GM23338 (cell line): ENCODE measurements at regions not wholly inside any gene's neighbourhood (a gene's known extent, or its start where the extent isn't known, plus 50 kb on each side); places are given as distances from the start of the nearest gene placed in this dataset.

Experiments used
- ATAC-seq: fragments of 200-7000 bp; cut with Tn5 transposase; 3 replicates; pipeline ENCODE4 v1.9.1; 2020
- DNase-seq: peaks from one replicate; pipeline ENCODE4 v3.0.0-alpha.2; 2015; ENCODE audit warnings: low spot score
- H2AFZ ChIP-seq: fragments of 200-600 bp; sonication (generic); 2 replicates; pipeline ENCODE4 v1.8.0; 2016; ENCODE audit warnings: antibody characterized with exemption, mild to moderate bottlenecking, moderate library complexity
- H3F3A ChIP-seq: fragments of 200-600 bp; sonication (generic); replicated peaks from 2 replicates; pipeline ENCODE4 v1.8.0; 2017; ENCODE audit warnings: antibody characterized with exemption, mixed run types, low read depth
- H3K27ac ChIP-seq: fragments of 200-600 bp; sonication (generic); 2 replicates; pipeline ENCODE4 v1.6.1; 2016; ENCODE audit warnings: low read depth
- H3K27me3 ChIP-seq: fragments of 200-600 bp; sonication (generic); 2 replicates; pipeline ENCODE4 v1.8.0; 2016; ENCODE audit warnings: mild to moderate bottlenecking, mixed run types, moderate library complexity; ENCODE audit not compliant: insufficient read depth
- H3K36me3 ChIP-seq: fragments of 200-600 bp; sonication (generic); 2 replicates; pipeline ENCODE4 v1.8.0; 2016; ENCODE audit warnings: mild to moderate bottlenecking; ENCODE audit not compliant: insufficient read depth
- H3K4me1 ChIP-seq: fragments of 200-600 bp; sonication (generic); 2 replicates; pipeline ENCODE4 v1.8.0; 2016; ENCODE audit warnings: mild to moderate bottlenecking, moderate library complexity; ENCODE audit not compliant: insufficient read depth
- H3K4me2 ChIP-seq: fragments of 200-600 bp; sonication (generic); 2 replicates; pipeline ENCODE4 v1.7.1; 2017; ENCODE audit warnings: mixed run types
- H3K4me3 ChIP-seq: fragments of 200-600 bp; sonication (generic); 2 replicates; pipeline ENCODE4 v1.6.1; 2016; ENCODE audit warnings: mixed run types
- H3K79me2 ChIP-seq: fragments of 200-600 bp; sonication (generic); replicated peaks from 2 replicates; pipeline ENCODE4 v1.8.0; 2017; ENCODE audit warnings: mild to moderate bottlenecking; ENCODE audit not compliant: insufficient read depth
- H3K9me2 ChIP-seq: fragments of 200-600 bp; sonication (generic); 2 replicates; pipeline ENCODE4 v1.8.0; 2017; ENCODE audit not compliant: insufficient read depth
- H4K20me1 ChIP-seq: fragments of 200-600 bp; sonication (generic); replicated peaks from 2 replicates; pipeline ENCODE4 v1.8.0; 2017; ENCODE audit warnings: mild to moderate bottlenecking; ENCODE audit not compliant: insufficient read depth
- H3K27ac Mint-ChIP-seq: 2 replicates; pipeline ENCODE4 v1.8.0; 2020; ENCODE audit warnings: inconsistent platforms, mild to moderate bottlenecking, moderate library complexity, mixed read lengths
- H3K27me3 Mint-ChIP-seq: 3 replicates; pipeline ENCODE4 v1.8.0; 2022; ENCODE audit warnings: low read depth, mild to moderate bottlenecking, moderate library complexity, mixed read lengths, inconsistent platforms; ENCODE audit not compliant: insufficient read depth, poor library complexity
- H3K36me3 Mint-ChIP-seq: 3 replicates; pipeline ENCODE4 v1.8.0; 2021; ENCODE audit warnings: low read depth, mild to moderate bottlenecking, inconsistent platforms, moderate library complexity, mixed read lengths
- H3K4me1 Mint-ChIP-seq: 3 replicates; pipeline ENCODE4 v1.8.0; 2020; ENCODE audit warnings: mild to moderate bottlenecking, inconsistent platforms, mixed read lengths
- H3K4me3 Mint-ChIP-seq: 3 replicates; pipeline ENCODE4 v1.8.0; 2021; ENCODE audit warnings: moderate library complexity, mild to moderate bottlenecking, inconsistent platforms, mixed read lengths
- H3K9me3 Mint-ChIP-seq: 3 replicates; pipeline ENCODE4 v1.8.0; 2020; ENCODE audit warnings: moderate library complexity, mild to moderate bottlenecking, inconsistent platforms, mixed read lengths
- CTCF ChIP-seq, 2 experiments: fragments of 200-600 bp in 1 of 2; sonication (generic) in 1 of 2; conservative IDR thresholded peaks; 2 replicates each; pipeline versions ENCODE4 v1.5.1 to v1.6.1; 2016 to 2017; ENCODE audit warnings: antibody characterized with exemption in 2 of 2, low read depth in 2 of 2, mild to moderate bottlenecking in 2 of 2, moderate library complexity in 1 of 2
- ETS1 ChIP-seq: IDR thresholded peaks from 2 replicates; pipeline ENCODE4 v1.6.1; 2016; ENCODE audit warnings: antibody characterized with exemption
- NANOG ChIP-seq: IDR thresholded peaks from 2 replicates; pipeline ENCODE4 v1.6.1; 2016; ENCODE audit warnings: antibody characterized with exemption, borderline replicate concordance
- REST ChIP-seq: IDR thresholded peaks from one replicate; pipeline ENCODE4 v1.6.1; 2018; ENCODE audit warnings: antibody characterized with exemption; ENCODE audit not compliant: unreplicated experiment
- ZNF114 ChIP-seq: fragments of 250-450 bp; sonication (Bioruptor Pico); IDR thresholded peaks from 2 replicates; pipeline ENCODE4 v1.5.0; 2020; ENCODE audit warnings: mild to moderate bottlenecking, moderate library complexity
- ZNF462 ChIP-seq: fragments of 250-450 bp; sonication (Bioruptor Pico); IDR thresholded peaks from 2 replicates; pipeline ENCODE4 v1.5.0; 2020; ENCODE audit warnings: mild to moderate bottlenecking, moderate library complexity

GRCh38 chr4:129193357-129194100 lies 97.6 kb downstream of the C4orf33 start:
- Histone ChIP-seq H4K20me1 (no peaks in the 10 kb centered on the region), H3K9me2 (no peaks in the 10 kb centered on the region), H3K27ac (no peak overlapping the region), H3K27me3 (no peaks in the 10 kb centered on the region), H3K36me3 (no peaks in the 10 kb centered on the region), H3K79me2 (no peaks in the 10 kb centered on the region), H3F3A (no peaks in the 10 kb centered on the region), H3K4me1 (no peaks in the 10 kb centered on the region), H3K4me3 (no peak overlapping the region), H3K4me2 (no peak overlapping the region), H2AFZ (no peak overlapping the region)
- H3K27ac Mint-ChIP-seq, result no peak overlapping the region
- TF ChIP-seq NANOG (no peak), ETS1 (no peak), ZNF114 (no peak), REST (no peak), CTCF (conservative IDR thresholded peaks at IDR 0.05; ENCODE audit: low read depth in 2 of 2) (no peak)
- H3K27me3 Mint-ChIP-seq, result no peaks in the 10 kb centered on the region
- H3K4me1 Mint-ChIP-seq, result no peaks in the 10 kb centered on the region
- no peaks in the 10 kb centered on the region for H3K36me3 Mint-ChIP-seq
- DNase-seq, result no peak
- no peak for ATAC-seq
- no peak overlapping the region for H3K4me3 Mint-ChIP-seq
- H3K9me3 Mint-ChIP-seq, result no peaks in the 10 kb centered on the region

- no peak overlapping the region for H3K4me3 ChIP-seq
- H3K36me3 ChIP-seq, result no peaks in the 10 kb centered on the region
- H3K36me3 Mint-ChIP-seq, result no peaks in the 10 kb centered on the region
- H2AFZ ChIP-seq, result no peak overlapping the region
- no peaks in the 10 kb centered on the region for H3K27me3 ChIP-seq
- H3K79me2 ChIP-seq, result no peaks in the 10 kb centered on the region
- peaks cover 11% of the 10 kb centered on the region for H3K4me1 Mint-ChIP-seq
- no peaks in the 10 kb centered on the region for H4K20me1 ChIP-seq
- H3F3A ChIP-seq, result no peaks in the 10 kb centered on the region
- DNase-seq, result no peak
- H3K4me3 Mint-ChIP-seq, result no peak overlapping the region
- H3K4me1 ChIP-seq, result peaks cover 14% of the 10 kb centered on the region
- H3K9me3 Mint-ChIP-seq, result no peaks in the 10 kb centered on the region
- H3K27ac Mint-ChIP-seq, result no peak overlapping the region
- no peak overlapping the region for H3K4me2 ChIP-seq
- H3K27me3 Mint-ChIP-seq, result no peaks in the 10 kb centered on the region
- H3K27ac ChIP-seq, result no peak overlapping the region
- H3K9me2 ChIP-seq, result no peaks in the 10 kb centered on the region
- ATAC-seq, result no peak
- no peak for TF ChIP-seq ZNF462
Measured at GRCh38 chr4:129208481-129208880, 112.5 kb downstream of the C4orf33 start.
